Small intestine (tissue), 7 donors: ENCODE measurements at regions not wholly inside any gene's neighbourhood (a gene's known extent, or its start where the extent isn't known, plus 50 kb on each side); places are given as distances from the start of the nearest gene placed in this dataset.

ENCODE experiments used
- DNase-seq, 2 donors: peaks; one replicate each; pipeline versions ENCODE4 v3.0.0 to v3.0.0-alpha.2; 2013
- FAIRE-seq: peaks from 2 replicates; lab custom pipeline; 2012; peaks lifted over from hg19 to GRCh38; lab: Jason Lieb, UNC
- H3K27ac ChIP-seq, 3 donors: one replicate each; pipeline ENCODE4 v1.5.1; 2013; ENCODE audit warnings: low read length in 2 of 3, mild to moderate bottlenecking in 2 of 3, control low read depth in 1 of 3, inconsistent platforms in 1 of 3, low read depth in 1 of 3, moderate library complexity in 1 of 3
- H3K27me3 ChIP-seq, 3 donors: one replicate each; pipeline ENCODE4 v1.6.1; 2013; ENCODE audit warnings: low read length in 3 of 3, inconsistent platforms in 1 of 3; ENCODE audit not compliant: control insufficient read depth in 3 of 3, insufficient read depth in 3 of 3
- H3K36me3 ChIP-seq, 3 donors: one replicate each; pipeline ENCODE4 v1.6.1; 2013; ENCODE audit warnings: low read length in 3 of 3, inconsistent platforms in 1 of 3, low read depth in 1 of 3, mild to moderate bottlenecking in 1 of 3, moderate library complexity in 1 of 3; ENCODE audit not compliant: control insufficient read depth in 3 of 3, insufficient read depth in 2 of 3
- H3K4me1 ChIP-seq, 3 donors: one replicate each; pipeline ENCODE4 v1.6.1; 2013; ENCODE audit warnings: low read length in 2 of 3, inconsistent platforms in 1 of 3, low read depth in 1 of 3, mild to moderate bottlenecking in 1 of 3, moderate library complexity in 1 of 3; ENCODE audit not compliant: control insufficient read depth in 3 of 3, insufficient read depth in 2 of 3
- H3K4me3 ChIP-seq, 3 donors: one replicate each; pipeline ENCODE4 v1.5.1; 2013; ENCODE audit warnings: low read length in 3 of 3, control low read depth in 1 of 3, inconsistent platforms in 1 of 3, low read depth in 1 of 3, mild to moderate bottlenecking in 1 of 3, moderate library complexity in 1 of 3
- H3K9me3 ChIP-seq, 2 donors: one replicate each; pipeline ENCODE4 v1.6.1; 2013; ENCODE audit warnings: low read depth in 1 of 2, low read length in 1 of 2; ENCODE audit not compliant: control insufficient read depth in 2 of 2, insufficient read depth in 1 of 2
- WGBS, 3 donors: extraction: QIAGEN DNeasy Blood & Tissue Kit; methylation state at CpG; one replicate each; pipeline ENCODE4 v1.1.7; 2013; 5-methylcytosine and 5-hydroxymethylcytosine counted together
- donor health status: healthy with polysubstance abuse.
- donor health status: control.
- donor health status: control.
- donor health status: Bipolar disorder and iron deficiency.
- donor health status: healthy.

- WGBS, 3 donors: 33 to 45% (median 42%) methylated on average over 5 of the region's 5 CpGs
These were observed 710.7 kb upstream of the TBX3 start for GRCh38 chr12:115394496-115395220.

GRCh38 chr12:115388139-115388538, 704.2 kb upstream of the TBX3 start:
- FAIRE-seq: no peak
- Histone ChIP-seq H3K36me3 (no peaks in the 10 kb centered on the region), H3K4me3 (no peak overlapping the region), H3K27ac (no peak overlapping the region), H3K4me1 (peaks cover 0 to 3% (median 0%) of the 10 kb centered on the region in 3 donors), H3K9me3 (peaks cover 0 to 3% of the 10 kb centered on the region in 2 donors), H3K27me3 (no peaks in the 10 kb centered on the region)
- DNase-seq: no peak
- 77 to 83% (median 82%) methylated on average over 6 of the region's 6 CpGs for WGBS, 3 donors

More at GRCh38 chr12:115394496-115395220, 710.7 kb upstream of the TBX3 start:
- no peak overlapping the region for H3K4me3 ChIP-seq
- H3K27ac ChIP-seq: no peak overlapping the region
- DNase-seq (peak; percentile 20 to 38), FAIRE-seq (no peak)
- H3K36me3 ChIP-seq: no peaks in the 10 kb centered on the region
- peaks cover 0 to 14% of the 10 kb centered on the region in 2 donors for H3K9me3 ChIP-seq
- no peaks in the 10 kb centered on the region for H3K4me1 ChIP-seq
- no peaks in the 10 kb centered on the region for H3K27me3 ChIP-seq

- no peak for FAIRE-seq
- Histone ChIP-seq H3K4me3 (no peak overlapping the region), H3K9me3 (peaks cover 0 to 3% of the 10 kb centered on the region in 2 donors), H3K27me3 (no peaks in the 10 kb centered on the region), H3K36me3 (no peaks in the 10 kb centered on the region), H3K27ac (no peak overlapping the region), H3K4me1 (peaks cover 0 to 3% (median 0%) of the 10 kb centered on the region in 3 donors)
- peak; percentile 31 to 35 for DNase-seq
- 61 to 66% (median 63%) methylated on average over 5 of the region's 5 CpGs for WGBS, 3 donors
These were observed 703.5 kb upstream of the TBX3 start for GRCh38 chr12:115387467-115387901.

GRCh38 chr12:115386946-115387345, 703.0 kb upstream of the TBX3 start:
- 82 to 89% (median 86%) methylated on average over 6 of the region's 6 CpGs for WGBS, 3 donors
- Histone ChIP-seq H3K36me3 (no peaks in the 10 kb centered on the region), H3K9me3 (peaks cover 0 to 3% of the 10 kb centered on the region in 2 donors), H3K4me3 (no peak overlapping the region), H3K27ac (no peak overlapping the region), H3K4me1 (peaks cover 0 to 3% (median 0%) of the 10 kb centered on the region in 3 donors), H3K27me3 (no peaks in the 10 kb centered on the region)
- DNase-seq (peak in 1 of 2 donors; percentile 11), FAIRE-seq (no peak)

GRCh38 chr12:115385141-115385540, 701.2 kb upstream of the TBX3 start:
- DNase-seq: no peak
- Histone ChIP-seq H3K27ac (no peak overlapping the region), H3K4me3 (no peak overlapping the region), H3K4me1 (peaks cover 0 to 3% (median 0%) of the 10 kb centered on the region in 3 donors), H3K36me3 (no peaks in the 10 kb centered on the region), H3K9me3 (no peaks in the 10 kb centered on the region), H3K27me3 (no peaks in the 10 kb centered on the region)
- WGBS, 3 donors: 54 to 71% (median 56%) methylated on average over 4 of the region's 4 CpGs
- no peak for FAIRE-seq

- 92 to 96% (median 94%) methylated on average over 5 of the region's 5 CpGs for WGBS, 3 donors
- Histone ChIP-seq H3K27ac (no peak overlapping the region), H3K9me3 (no peaks in the 10 kb centered on the region), H3K27me3 (no peaks in the 10 kb centered on the region), H3K4me3 (no peak overlapping the region), H3K4me1 (peaks cover 0 to 3% (median 0%) of the 10 kb centered on the region in 3 donors), H3K36me3 (no peaks in the 10 kb centered on the region)
- FAIRE-seq (no peak), DNase-seq (no peak)
These were observed 700.4 kb upstream of the TBX3 start for GRCh38 chr12:115384391-115384790.

- H3K9me3 ChIP-seq: no peaks in the 10 kb centered on the region
- no peak overlapping the region for H3K27ac ChIP-seq
- H3K4me1 ChIP-seq: peaks cover 0 to 3% (median 0%) of the 10 kb centered on the region in 3 donors
- H3K27me3 ChIP-seq: no peaks in the 10 kb centered on the region
- H3K4me3 ChIP-seq: no peak overlapping the region
- FAIRE-seq (no peak), DNase-seq (no peak)
- 66 to 82% (median 72%) methylated on average over 7 of the region's 7 CpGs for WGBS, 3 donors
- H3K36me3 ChIP-seq: no peaks in the 10 kb centered on the region
These were observed 699.7 kb upstream of the TBX3 start for GRCh38 chr12:115383668-115384067.

GRCh38 chr12:115382681-115383080, 698.7 kb upstream of the TBX3 start:
- no peaks in the 10 kb centered on the region for H3K9me3 ChIP-seq
- peaks cover 0 to 2% (median 0%) of the 10 kb centered on the region in 3 donors for H3K4me1 ChIP-seq
- DNase-seq (no peak), FAIRE-seq (no peak)
- no peak overlapping the region for H3K4me3 ChIP-seq
- 77 to 85% (median 80%) methylated on average over 5 of the region's 5 CpGs for WGBS, 3 donors
- no peaks in the 10 kb centered on the region for H3K36me3 ChIP-seq
- no peaks in the 10 kb centered on the region for H3K27me3 ChIP-seq
- no peak overlapping the region for H3K27ac ChIP-seq
